IMR-90 (cell line): ENCODE measurements at regions not wholly inside any gene's neighbourhood (a gene's known extent, or its start where the extent isn't known, plus 50 kb on each side); places are given as distances from the start of the nearest gene placed in this dataset.

Experiments
- ATAC-seq: fragments of 200-7000 bp; cut with Tn5 transposase; 2 replicates; pipeline ENCODE4 v1.9.1; 2020; ENCODE audit warnings: low read depth, mild to moderate bottlenecking, moderate library complexity
- BruUV-seq: library from RNA; stranded (reverse); fragments of 400-500 nt; replicated peaks from 2 replicates; lab custom pipeline; 2021; lab: Mats Ljungman, UMichigan
- CTCF ChIA-PET: fragments of 300-600 bp; formaldehyde crosslinking; extraction: SDS; loops from one replicate; lab custom pipeline; 2021; ENCODE audit warnings: antibody characterized with exemption; lab: Yijun Ruan, JAX
- POLR2A ChIA-PET: fragments of 300-600 bp; sonication (Branson Sonifier 250); formaldehyde crosslinking; loops from one replicate; lab custom pipeline; 2022; ENCODE audit warnings: antibody characterized with exemption; ENCODE audit not compliant: unreplicated experiment; lab: Charles Lee
- DNase-seq: peaks from one replicate; pipeline ENCODE4 v3.0.0; 2013
- H2AFZ ChIP-seq: replicated peaks from 2 replicates; pipeline ENCODE3; 2013; ENCODE audit warnings: low read length, mild to moderate bottlenecking; ENCODE audit not compliant: poor library complexity
- H2AK5ac ChIP-seq: 2 replicates; pipeline ENCODE4 v1.6.1; 2013; ENCODE audit warnings: low read depth, low read length, inconsistent platforms
- H2AK9ac ChIP-seq: replicated peaks from 2 replicates; pipeline ENCODE3; 2013; ENCODE audit warnings: mild to moderate bottlenecking, low read depth, low read length, moderate library complexity; ENCODE audit not compliant: poor library complexity
- H2BK120ac ChIP-seq: 2 replicates; pipeline ENCODE4 v1.6.1; 2013; ENCODE audit warnings: low read depth, low read length, inconsistent platforms
- H2BK15ac ChIP-seq: 3 replicates; pipeline ENCODE4 v1.6.1; 2013; ENCODE audit warnings: low read depth, low read length, inconsistent platforms
- H2BK20ac ChIP-seq: 2 replicates; pipeline ENCODE4 v1.6.1; 2013; ENCODE audit warnings: low read depth, mild to moderate bottlenecking, inconsistent platforms, low read length, moderate library complexity
- H2BK5ac ChIP-seq: 2 replicates; pipeline ENCODE4 v1.6.1; 2013; ENCODE audit warnings: mild to moderate bottlenecking, low read depth, low read length, inconsistent platforms; ENCODE audit not compliant: poor library complexity, severe bottlenecking
- H3K14ac ChIP-seq: replicated peaks from 2 replicates; pipeline ENCODE4 v1.6.1; 2013; ENCODE audit warnings: low read depth, low read length, inconsistent platforms
- H3K18ac ChIP-seq: 2 replicates; pipeline ENCODE4 v1.6.1; 2013; ENCODE audit warnings: low read depth, low read length, control low read depth
- H3K23ac ChIP-seq: 2 replicates; pipeline ENCODE4 v1.6.1; 2013; ENCODE audit warnings: low read depth, low read length, inconsistent platforms
- H3K27ac ChIP-seq: 2 replicates; pipeline ENCODE4 v1.5.1; 2013; ENCODE audit warnings: mild to moderate bottlenecking, control low read depth, low read length; ENCODE audit not compliant: insufficient read depth
- H3K27me3 ChIP-seq: 2 replicates; pipeline ENCODE4 v1.6.1; 2013; ENCODE audit warnings: low read length; ENCODE audit not compliant: control insufficient read depth, insufficient read depth
- H3K36me3 ChIP-seq: 2 replicates; pipeline ENCODE4 v1.6.1; 2013; ENCODE audit warnings: low read length, mixed read lengths; ENCODE audit not compliant: control insufficient read depth, insufficient read depth
- H3K4ac ChIP-seq: 2 replicates; pipeline ENCODE4 v1.6.1; 2013; ENCODE audit warnings: low read depth, low read length, inconsistent platforms
- H3K4me1 ChIP-seq: 2 replicates; pipeline ENCODE4 v1.6.1; 2013; ENCODE audit warnings: low read length, mixed read lengths; ENCODE audit not compliant: control insufficient read depth, insufficient read depth
- H3K4me2 ChIP-seq: 2 replicates; pipeline ENCODE4 v1.6.1; 2013; ENCODE audit warnings: low read depth, mild to moderate bottlenecking, control low read depth, low read length, moderate library complexity
- H3K4me3 ChIP-seq: 2 replicates; pipeline ENCODE4 v1.5.1; 2013; ENCODE audit warnings: low read depth, mild to moderate bottlenecking, control low read depth, low read length, moderate library complexity; ENCODE audit not compliant: insufficient read depth
- H3K56ac ChIP-seq: 2 replicates; pipeline ENCODE4 v1.6.1; 2013; ENCODE audit warnings: low read length, inconsistent platforms; ENCODE audit not compliant: insufficient read depth; ENCODE audit errors: extremely low read depth
- H3K79me1 ChIP-seq, 2 experiments: 2 replicates each; pipeline ENCODE4 v1.6.1; 2013; ENCODE audit warnings: low read length in 2 of 2, inconsistent platforms in 1 of 2, low read depth in 1 of 2
- H3K9ac ChIP-seq: 2 replicates; pipeline ENCODE4 v1.6.1; 2013; ENCODE audit warnings: low read depth, low read length, control low read depth
- H3K9me1 ChIP-seq: 2 replicates; pipeline ENCODE4 v1.6.1; 2013; ENCODE audit warnings: low read length, inconsistent platforms; ENCODE audit not compliant: insufficient read depth
- H3K9me3 ChIP-seq: 2 replicates; pipeline ENCODE4 v1.6.1; 2013; ENCODE audit warnings: low read length; ENCODE audit not compliant: control insufficient read depth, insufficient read depth
- H4K20me1 ChIP-seq: 2 replicates; pipeline ENCODE4 v1.6.1; 2013; ENCODE audit warnings: low read length, inconsistent platforms; ENCODE audit not compliant: insufficient read depth
- H4K5ac ChIP-seq: 2 replicates; pipeline ENCODE4 v1.6.1; 2013; ENCODE audit warnings: mild to moderate bottlenecking, low read depth, low read length, control low read depth
- H4K8ac ChIP-seq, 2 experiments: 2 replicates each; pipeline ENCODE4 v1.6.1; 2013; ENCODE audit warnings: low read depth in 2 of 2, low read length in 2 of 2, control low read depth in 1 of 2, inconsistent platforms in 1 of 2
- H4K91ac ChIP-seq: 2 replicates; pipeline ENCODE4 v1.6.1; 2013; ENCODE audit warnings: low read depth, low read length, inconsistent platforms; ENCODE audit not compliant: insufficient read depth
- BHLHE40 ChIP-seq: fragments of 150-350 bp; IDR thresholded peaks from 2 replicates; pipeline ENCODE4 v1.6.1; 2016; ENCODE audit warnings: mild to moderate bottlenecking, low read depth, low read length
- CEBPB ChIP-seq: IDR thresholded peaks from 2 replicates; pipeline ENCODE4 v1.6.1; 2012; ENCODE audit warnings: low read depth, low read length, improper control_type of control experiment
- CHD1 ChIP-seq: IDR thresholded peaks from 2 replicates; pipeline ENCODE4 v1.6.1; 2012; ENCODE audit warnings: low read depth, low read length, improper control_type of control experiment
- FOS ChIP-seq: fragments of 150-350 bp; IDR thresholded peaks from 2 replicates; pipeline ENCODE4 v1.6.1; 2016; ENCODE audit warnings: low read depth, low read length
- MAFK ChIP-seq: IDR thresholded peaks from 2 replicates; pipeline ENCODE4 v1.6.1; 2012; ENCODE audit warnings: low read depth, low read length, improper control_type of control experiment
- MAZ ChIP-seq: IDR thresholded peaks from 2 replicates; pipeline ENCODE4 v1.6.1; 2012; ENCODE audit warnings: low read depth, mild to moderate bottlenecking, low read length, improper control_type of control experiment, moderate library complexity, borderline replicate concordance
- MXI1 ChIP-seq: IDR thresholded peaks from 2 replicates; pipeline ENCODE4 v1.6.1; 2012; ENCODE audit warnings: low read depth, mild to moderate bottlenecking, low read length, moderate library complexity, borderline replicate concordance
- NFE2L2 ChIP-seq: fragments of 150-350 bp; IDR thresholded peaks from 2 replicates; pipeline ENCODE4 v1.6.1; 2016; ENCODE audit warnings: low read depth, mild to moderate bottlenecking, low read length
- POLR2A ChIP-seq: IDR thresholded peaks from 2 replicates; pipeline ENCODE4 v1.6.1; 2012; ENCODE audit warnings: mild to moderate bottlenecking, low read depth, low read length
- RAD21 ChIP-seq: IDR thresholded peaks from 2 replicates; pipeline ENCODE4 v1.6.1; 2012; ENCODE audit warnings: low read length, improper control_type of control experiment
- RCOR1 ChIP-seq: IDR thresholded peaks from 2 replicates; pipeline ENCODE4 v1.6.1; 2012; ENCODE audit warnings: mild to moderate bottlenecking, low read length, improper control_type of control experiment; ENCODE audit not compliant: insufficient replicate concordance
- RFX5 ChIP-seq: IDR thresholded peaks from 2 replicates; pipeline ENCODE4 v1.8.0; 2012; ENCODE audit warnings: low read depth, mild to moderate bottlenecking, low read length, moderate library complexity
- SMC3 ChIP-seq: fragments of 150-350 bp; IDR thresholded peaks from 2 replicates; pipeline ENCODE4 v1.6.1; 2016; ENCODE audit warnings: low read depth, mild to moderate bottlenecking, antibody characterized with exemption, low read length, moderate library complexity
- WGBS, 2 experiments: methylation state at CpG; one replicate each; pipeline versions ENCODE4 v1.1.5 to v1.1.7; 2013; ENCODE audit warnings: missing lambda C conversion rate in 2 of 2; ENCODE audit not compliant: insufficient read length in 1 of 2; ENCODE audit errors: extremely low coverage in 2 of 2; 5-methylcytosine and 5-hydroxymethylcytosine counted together
- dilution Hi-C: fragments of 300-500 bp; cut with HindIII; formaldehyde crosslinking; loops from one replicate; pipeline ENCODE4 v1.14.3; 2018; ENCODE audit warnings: low sequenced_read_pairs; ENCODE audit not compliant: unreplicated experiment
- in situ Hi-C: fragments of 300-500 bp; cut with MboI; formaldehyde crosslinking; loops from 3 replicates; pipeline ENCODE4 v1.14.3; 2019; ENCODE audit warnings: low sequenced_read_pairs, inconsistent platforms, mixed read lengths
- intact Hi-C: fragments of 100-400 bp; cut with micrococcal nuclease; formaldehyde crosslinking; loops from 2 replicates; pipeline ENCODE4 v1.10.0; 2022
- TF ChIP-seq, protein P1 (sequence below): fragments of 150-350 bp; IDR thresholded peaks from 2 replicates; pipeline ENCODE4 v1.6.1; 2016; ENCODE audit warnings: low read depth, mild to moderate bottlenecking, low read length, moderate library complexity, borderline replicate concordance
- TF ChIP-seq, protein P2 (sequence below): conservative IDR thresholded peaks from 2 replicates; pipeline ENCODE4 v1.5.1; 2012; ENCODE audit warnings: mild to moderate bottlenecking, low read depth, low read length, improper control_type of control experiment
- TF ChIP-seq, protein P3 (sequence below): fragments of 150-350 bp; IDR thresholded peaks from 2 replicates; pipeline ENCODE4 v1.6.1; 2017; ENCODE audit warnings: mild to moderate bottlenecking, antibody characterized with exemption, low read length, low read depth

DNA sequence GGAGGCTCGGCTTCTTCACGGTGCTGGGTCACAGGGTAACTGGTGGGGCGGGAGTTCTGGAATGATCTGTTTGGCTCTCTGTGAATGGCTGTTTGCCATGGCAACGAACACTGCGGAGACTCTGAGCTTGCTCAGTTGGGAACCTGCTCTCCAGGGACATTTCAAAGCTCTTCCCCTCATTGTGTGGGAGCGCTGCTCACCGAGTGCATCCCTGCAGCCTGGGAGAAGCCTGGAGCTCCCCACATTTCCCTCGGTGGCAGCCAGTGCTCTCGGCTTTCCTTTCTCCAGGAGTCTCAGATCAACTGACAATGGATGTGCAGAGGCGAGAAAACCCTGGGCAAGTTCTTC, 57.6 kb upstream of the CACUL1 start:
- Histone ChIP-seq H2BK15ac (no peak overlapping the region), H3K9me3 (no peaks in the 10 kb centered on the region), H2AK5ac (no peak overlapping the region), H2BK5ac (no peak overlapping the region), H4K20me1 (no peaks in the 10 kb centered on the region), H3K9ac (no peak overlapping the region), H4K5ac (no peak overlapping the region), H3K23ac (no peak overlapping the region), H3K4me3 (no peak overlapping the region), H3K4me2 (no peak overlapping the region), H4K91ac (no peak overlapping the region), H3K9me1 (no peaks in the 10 kb centered on the region), H3K18ac (no peak overlapping the region), H4K8ac (no peak overlapping the region), H3K36me3 (no peaks in the 10 kb centered on the region), H3K14ac (no peak overlapping the region), H2BK120ac (no peak overlapping the region), H3K79me1 (no peaks in the 10 kb centered on the region), H2AFZ (no peak overlapping the region), H3K27me3 (peaks cover 19% of the 10 kb centered on the region; the same call in 1 of the 2 replicates), H3K4ac (no peak overlapping the region), H3K27ac (no peak overlapping the region), H3K4me1 (no peaks in the 10 kb centered on the region), H2BK20ac (no peak overlapping the region), H2AK9ac (no peak overlapping the region), H3K56ac (no peak overlapping the region)
- DNase-seq (no peak), ATAC-seq (no peak)
- no peak for TF ChIP-seq BHLHE40
- TF ChIP-seq POLR2A = no peak
- TF ChIP-seq RAD21 = no peak
- TF ChIP-seq CHD1 = no peak
- TF ChIP-seq, protein P1, sequence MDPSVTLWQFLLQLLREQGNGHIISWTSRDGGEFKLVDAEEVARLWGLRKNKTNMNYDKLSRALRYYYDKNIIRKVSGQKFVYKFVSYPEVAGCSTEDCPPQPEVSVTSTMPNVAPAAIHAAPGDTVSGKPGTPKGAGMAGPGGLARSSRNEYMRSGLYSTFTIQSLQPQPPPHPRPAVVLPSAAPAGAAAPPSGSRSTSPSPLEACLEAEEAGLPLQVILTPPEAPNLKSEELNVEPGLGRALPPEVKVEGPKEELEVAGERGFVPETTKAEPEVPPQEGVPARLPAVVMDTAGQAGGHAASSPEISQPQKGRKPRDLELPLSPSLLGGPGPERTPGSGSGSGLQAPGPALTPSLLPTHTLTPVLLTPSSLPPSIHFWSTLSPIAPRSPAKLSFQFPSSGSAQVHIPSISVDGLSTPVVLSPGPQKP = no peak
- TF ChIP-seq RCOR1 = no peak
- no peak for TF ChIP-seq FOS
- no peak for TF ChIP-seq MAFK
- TF ChIP-seq, protein P2, sequence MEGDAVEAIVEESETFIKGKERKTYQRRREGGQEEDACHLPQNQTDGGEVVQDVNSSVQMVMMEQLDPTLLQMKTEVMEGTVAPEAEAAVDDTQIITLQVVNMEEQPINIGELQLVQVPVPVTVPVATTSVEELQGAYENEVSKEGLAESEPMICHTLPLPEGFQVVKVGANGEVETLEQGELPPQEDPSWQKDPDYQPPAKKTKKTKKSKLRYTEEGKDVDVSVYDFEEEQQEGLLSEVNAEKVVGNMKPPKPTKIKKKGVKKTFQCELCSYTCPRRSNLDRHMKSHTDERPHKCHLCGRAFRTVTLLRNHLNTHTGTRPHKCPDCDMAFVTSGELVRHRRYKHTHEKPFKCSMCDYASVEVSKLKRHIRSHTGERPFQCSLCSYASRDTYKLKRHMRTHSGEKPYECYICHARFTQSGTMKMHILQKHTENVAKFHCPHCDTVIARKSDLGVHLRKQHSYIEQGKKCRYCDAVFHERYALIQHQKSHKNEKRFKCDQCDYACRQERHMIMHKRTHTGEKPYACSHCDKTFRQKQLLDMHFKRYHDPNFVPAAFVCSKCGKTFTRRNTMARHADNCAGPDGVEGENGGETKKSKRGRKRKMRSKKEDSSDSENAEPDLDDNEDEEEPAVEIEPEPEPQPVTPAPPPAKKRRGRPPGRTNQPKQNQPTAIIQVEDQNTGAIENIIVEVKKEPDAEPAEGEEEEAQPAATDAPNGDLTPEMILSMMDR = no peak
- no peak for TF ChIP-seq SMC3
- TF ChIP-seq, protein P3, sequence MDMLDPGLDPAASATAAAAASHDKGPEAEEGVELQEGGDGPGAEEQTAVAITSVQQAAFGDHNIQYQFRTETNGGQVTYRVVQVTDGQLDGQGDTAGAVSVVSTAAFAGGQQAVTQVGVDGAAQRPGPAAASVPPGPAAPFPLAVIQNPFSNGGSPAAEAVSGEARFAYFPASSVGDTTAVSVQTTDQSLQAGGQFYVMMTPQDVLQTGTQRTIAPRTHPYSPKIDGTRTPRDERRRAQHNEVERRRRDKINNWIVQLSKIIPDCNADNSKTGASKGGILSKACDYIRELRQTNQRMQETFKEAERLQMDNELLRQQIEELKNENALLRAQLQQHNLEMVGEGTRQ = no peak
- TF ChIP-seq NFE2L2 = no peak
- TF ChIP-seq RFX5 = no peak
- no peak for TF ChIP-seq MXI1
- no peak for TF ChIP-seq MAZ
- no peak for TF ChIP-seq CEBPB
- in situ Hi-C loops (no loop called here), dilution Hi-C loops (no loop called here), intact Hi-C loops (no loop called here)
- BruUV-seq = no TSS peak
- ChIA-PET POLR2A (no interaction called here), CTCF (no interaction called here)
- 51% methylated on average over 4 of the region's 10 CpGs; no CpG with 5 or more reads in 1 of the 2 experiments for WGBS, 2 experiments
